ENCODE measurements at regions not wholly inside any gene's neighbourhood (a gene's known extent, or its start where the extent isn't known, plus 50 kb on each side); places are given as distances from the start of the nearest gene placed in this dataset.
"Not testable (repeated sequence)": the region's sequence is repeated elsewhere in the genome, so short reads cannot be mapped to it uniquely, and the experiment has no call there.

DNA sequence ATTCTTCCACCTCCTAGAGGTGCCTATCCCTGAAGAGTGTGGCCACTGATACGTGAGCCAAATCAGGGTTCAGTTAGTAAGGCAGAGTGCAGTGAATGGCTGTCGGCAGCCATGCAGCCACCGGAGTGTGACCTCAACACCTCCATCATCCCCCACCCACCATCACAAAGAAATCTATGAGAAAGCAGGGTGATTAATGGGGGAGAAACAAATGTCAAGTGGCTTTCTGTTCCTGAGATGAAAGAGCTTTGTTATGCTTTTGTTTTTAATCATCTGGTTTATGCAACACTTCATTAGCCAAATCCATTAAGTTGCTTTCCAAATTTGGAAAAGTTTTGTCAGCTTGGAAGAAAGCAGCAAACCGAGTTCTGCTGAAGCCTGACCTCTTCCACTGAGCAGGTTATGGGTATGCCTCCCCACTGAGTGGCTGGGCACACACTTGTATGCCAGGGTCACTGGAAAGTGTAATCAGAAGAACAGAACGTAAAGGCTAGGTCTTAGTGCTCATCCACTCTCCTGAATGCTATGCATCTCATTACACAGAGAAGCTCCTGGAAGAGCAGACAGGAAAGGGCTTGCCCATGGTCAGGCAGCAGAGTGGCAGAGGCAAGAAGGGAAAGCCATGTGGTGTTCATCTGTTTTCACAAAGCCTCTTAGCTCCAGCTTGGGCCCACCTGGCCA is 57.1 kb upstream of the ATP1B1 start:
- DNase-seq (ENCODE audit: low read depth): no peak
- no peak overlapping the region for H3K4me3 ChIP-seq (ENCODE audit: control insufficient read depth, low read depth, low read length)
- TF ChIP-seq, protein P1, sequence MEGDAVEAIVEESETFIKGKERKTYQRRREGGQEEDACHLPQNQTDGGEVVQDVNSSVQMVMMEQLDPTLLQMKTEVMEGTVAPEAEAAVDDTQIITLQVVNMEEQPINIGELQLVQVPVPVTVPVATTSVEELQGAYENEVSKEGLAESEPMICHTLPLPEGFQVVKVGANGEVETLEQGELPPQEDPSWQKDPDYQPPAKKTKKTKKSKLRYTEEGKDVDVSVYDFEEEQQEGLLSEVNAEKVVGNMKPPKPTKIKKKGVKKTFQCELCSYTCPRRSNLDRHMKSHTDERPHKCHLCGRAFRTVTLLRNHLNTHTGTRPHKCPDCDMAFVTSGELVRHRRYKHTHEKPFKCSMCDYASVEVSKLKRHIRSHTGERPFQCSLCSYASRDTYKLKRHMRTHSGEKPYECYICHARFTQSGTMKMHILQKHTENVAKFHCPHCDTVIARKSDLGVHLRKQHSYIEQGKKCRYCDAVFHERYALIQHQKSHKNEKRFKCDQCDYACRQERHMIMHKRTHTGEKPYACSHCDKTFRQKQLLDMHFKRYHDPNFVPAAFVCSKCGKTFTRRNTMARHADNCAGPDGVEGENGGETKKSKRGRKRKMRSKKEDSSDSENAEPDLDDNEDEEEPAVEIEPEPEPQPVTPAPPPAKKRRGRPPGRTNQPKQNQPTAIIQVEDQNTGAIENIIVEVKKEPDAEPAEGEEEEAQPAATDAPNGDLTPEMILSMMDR (conservative IDR thresholded peaks at IDR 0.05; ENCODE audit: control insufficient read depth, insufficient read depth, low read depth, low read length): no peak

DNA sequence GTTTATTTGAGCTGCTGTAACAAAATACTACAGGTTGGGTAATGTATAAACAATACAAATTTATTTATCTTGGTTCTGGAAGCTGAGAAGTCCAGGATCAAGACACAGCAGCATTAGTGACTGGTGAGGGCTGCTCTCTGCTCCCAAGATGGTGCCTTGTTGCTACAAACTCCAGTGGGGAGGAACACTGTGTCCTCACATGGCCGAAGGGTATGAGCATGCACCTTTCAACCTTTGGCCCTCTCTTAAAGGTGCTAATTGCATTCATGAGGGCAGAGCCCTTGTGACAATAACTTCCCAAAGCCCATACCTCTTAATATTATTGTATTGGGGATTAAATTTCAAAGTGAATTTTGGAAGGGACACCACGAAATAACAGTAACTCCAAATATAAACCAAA is 55.3 kb upstream of the ATP1B1 start:
- TF ChIP-seq, protein P1 (conservative IDR thresholded peaks at IDR 0.05; ENCODE audit: control insufficient read depth, insufficient read depth, low read depth, low read length): no peak
- H3K4me3 ChIP-seq (ENCODE audit: control insufficient read depth, low read depth, low read length): no peak overlapping the region
- DNase-seq (ENCODE audit: low read depth): no peak

DNA sequence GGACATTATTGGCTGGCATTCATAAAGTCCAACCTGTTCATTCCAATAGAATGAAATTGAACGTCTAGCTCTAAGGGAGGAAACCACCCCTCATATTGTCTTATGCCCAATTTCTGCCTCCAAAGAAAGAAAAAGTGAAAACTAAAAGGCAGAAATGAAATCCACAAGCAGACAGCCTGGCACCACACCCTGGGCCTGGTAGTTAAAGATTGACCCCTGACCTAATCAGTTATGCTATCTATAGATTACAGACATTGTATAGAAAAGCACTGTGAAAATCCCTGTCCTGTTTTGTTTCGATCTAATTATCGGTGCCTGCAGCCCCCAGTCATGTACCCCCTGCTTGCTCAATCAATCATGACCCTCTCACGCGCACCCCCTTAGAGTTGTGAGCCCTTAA is 54.3 kb upstream of the ATP1B1 start:
- H3K4me3 ChIP-seq (ENCODE audit: control insufficient read depth, low read depth, low read length); DNase-seq (ENCODE audit: low read depth): not testable (repeated sequence)

DNA sequence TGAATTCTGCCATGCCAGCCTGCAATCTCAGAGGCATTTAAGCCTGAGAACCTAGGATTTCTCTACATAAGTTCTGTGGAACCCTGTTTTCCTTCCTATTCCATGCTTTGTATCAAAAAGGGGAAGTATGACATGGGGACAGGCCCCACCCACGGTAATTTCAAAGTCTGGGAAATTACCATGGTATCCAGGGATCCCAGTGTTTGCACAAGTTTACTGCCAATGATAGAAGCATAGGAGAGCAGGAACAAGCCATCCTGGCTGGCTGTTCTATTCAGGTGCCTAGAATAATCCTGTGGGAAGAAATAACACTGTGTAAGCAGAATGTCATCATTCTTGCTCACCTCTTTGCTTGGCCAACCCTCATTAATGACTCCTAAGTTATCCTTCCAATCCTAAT is 53.8 kb upstream of the ATP1B1 start:
- H3K4me3 ChIP-seq (ENCODE audit: control insufficient read depth, low read depth, low read length): no peak overlapping the region
- DNase-seq (ENCODE audit: low read depth): no peak
- TF ChIP-seq, protein P1 (conservative IDR thresholded peaks at IDR 0.05; ENCODE audit: control insufficient read depth, insufficient read depth, low read depth, low read length): no peak

DNA sequence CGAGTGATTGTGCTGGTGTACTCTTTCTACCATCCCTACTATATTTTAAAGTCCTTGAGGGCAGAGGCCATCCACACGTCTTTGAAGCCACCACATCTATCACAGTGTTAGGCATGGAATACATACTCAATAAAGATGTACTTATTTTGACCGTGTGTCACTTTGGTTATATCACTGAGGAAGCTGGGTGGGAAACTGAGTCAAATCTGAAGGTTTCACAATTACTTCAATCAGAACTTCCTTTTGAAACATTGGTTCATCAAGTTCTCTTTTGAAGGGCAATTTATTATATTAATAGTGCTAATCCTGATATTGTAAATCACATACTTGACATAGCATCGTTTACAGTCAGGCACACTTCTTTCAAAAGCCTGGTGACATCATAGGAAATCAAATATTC is 53.3 kb upstream of the ATP1B1 start:
- TF ChIP-seq, protein P1 (conservative IDR thresholded peaks at IDR 0.05; ENCODE audit: control insufficient read depth, insufficient read depth, low read depth, low read length): no peak
- H3K4me3 ChIP-seq (ENCODE audit: control insufficient read depth, low read depth, low read length): no peak overlapping the region
- no peak for DNase-seq (ENCODE audit: low read depth)
